Liver (tissue), 8 donors: ENCODE measurements at regions not wholly inside any gene's neighbourhood (a gene's known extent, or its start where the extent isn't known, plus 50 kb on each side); places are given as distances from the start of the nearest gene placed in this dataset.

Source experiments
- DNase-seq: peaks from one replicate; pipeline ENCODE4 v3.0.0-alpha.2; 2017; ENCODE audit warnings: low spot score
- H3K27ac ChIP-seq, 2 donors: one replicate each; pipeline ENCODE4 v1.7.0; 2013; ENCODE audit warnings: inconsistent platforms in 2 of 2, low read length in 2 of 2, control low read depth in 1 of 2, low read depth in 1 of 2, mild to moderate bottlenecking in 1 of 2
- H3K27me3 ChIP-seq, 4 donors: one replicate each; pipeline versions ENCODE4 v1.6.1 to v1.7.0; 2013; ENCODE audit warnings: low read length in 3 of 4, inconsistent platforms in 1 of 4, mild to moderate bottlenecking in 1 of 4, moderate library complexity in 1 of 4; ENCODE audit not compliant: control insufficient read depth in 4 of 4, insufficient read depth in 4 of 4
- H3K36me3 ChIP-seq, 4 donors: one replicate each; pipeline versions ENCODE4 v1.6.1 to v1.7.0; 2013; ENCODE audit warnings: low read length in 3 of 4, mild to moderate bottlenecking in 3 of 4, low read depth in 1 of 4, moderate library complexity in 1 of 4; ENCODE audit not compliant: control insufficient read depth in 4 of 4, insufficient read depth in 3 of 4
- H3K4me1 ChIP-seq, 4 donors: one replicate each; pipeline versions ENCODE4 v1.6.1 to v1.7.0; 2013; ENCODE audit warnings: low read length in 3 of 4, mild to moderate bottlenecking in 3 of 4, moderate library complexity in 1 of 4; ENCODE audit not compliant: control insufficient read depth in 4 of 4, insufficient read depth in 4 of 4
- H3K4me3 ChIP-seq, 3 donors: one replicate each; pipeline versions ENCODE4 v1.6.1 to v1.7.0; 2013; ENCODE audit warnings: low read length in 3 of 3, control low read depth in 1 of 3, low read depth in 1 of 3, mild to moderate bottlenecking in 1 of 3
- H3K9ac ChIP-seq, 2 donors: one replicate each; pipeline ENCODE4 v1.7.0; 2013; ENCODE audit warnings: low read length in 2 of 2, mild to moderate bottlenecking in 2 of 2, moderate library complexity in 2 of 2, control low read depth in 1 of 2, low read depth in 1 of 2
- H3K9me3 ChIP-seq, 4 donors: one replicate each; pipeline versions ENCODE4 v1.6.1 to v1.7.0; 2013; ENCODE audit warnings: low read length in 3 of 4; ENCODE audit not compliant: control insufficient read depth in 4 of 4
- CTCF ChIP-seq: fragments of 150-350 bp; IDR thresholded peaks from 2 replicates; pipeline ENCODE4 v1.5.1; 2017; ENCODE audit warnings: improper control_type of control experiment, low read depth, low read length; ENCODE audit not compliant: missing input control
- EGR1 ChIP-seq, 2 donors: IDR thresholded peaks; 2 replicates each; pipeline ENCODE4 v1.6.1; 2016 to 2018; ENCODE audit warnings: antibody characterized with exemption in 2 of 2, low read depth in 2 of 2
- FOXA1 ChIP-seq: IDR thresholded peaks from 2 replicates; pipeline ENCODE4 v1.6.1; 2016; ENCODE audit warnings: antibody characterized with exemption
- FOXA2 ChIP-seq: IDR thresholded peaks from 2 replicates; pipeline ENCODE4 v1.6.1; 2016; ENCODE audit warnings: antibody characterized with exemption
- GABPA ChIP-seq, 2 donors: IDR thresholded peaks in 1 of 2; conservative IDR thresholded peaks in 1 of 2; 2 replicates each; pipeline ENCODE4 v1.6.1; 2016; ENCODE audit warnings: antibody characterized with exemption in 2 of 2, mild to moderate bottlenecking in 1 of 2, moderate library complexity in 1 of 2
- HNF4A ChIP-seq, 2 donors: conservative IDR thresholded peaks; 2 replicates each; pipeline ENCODE4 v1.6.1; 2016; ENCODE audit warnings: antibody characterized with exemption in 2 of 2, mild to moderate bottlenecking in 2 of 2
- HNF4G ChIP-seq: IDR thresholded peaks from 2 replicates; pipeline ENCODE4 v1.6.1; 2016; ENCODE audit warnings: antibody characterized with exemption
- JUND ChIP-seq, 2 donors: IDR thresholded peaks; 2 replicates each; pipeline ENCODE4 v1.6.1; 2016; ENCODE audit warnings: antibody characterized with exemption in 2 of 2
- MAX ChIP-seq: IDR thresholded peaks from 2 replicates; pipeline ENCODE4 v1.6.1; 2016; ENCODE audit warnings: antibody characterized with exemption
- NR2F2 ChIP-seq: IDR thresholded peaks from 2 replicates; pipeline ENCODE4 v1.6.1; 2016; ENCODE audit warnings: antibody characterized with exemption
- RAD21 ChIP-seq, 2 donors: IDR thresholded peaks; 2 replicates each; pipeline ENCODE4 v1.6.1; 2016; ENCODE audit warnings: antibody characterized with exemption in 2 of 2, mild to moderate bottlenecking in 2 of 2
- REST ChIP-seq: IDR thresholded peaks from 2 replicates; pipeline ENCODE4 v1.6.1; 2016; ENCODE audit warnings: antibody characterized with exemption, mild to moderate bottlenecking
- RXRA ChIP-seq, 2 donors: IDR thresholded peaks; 2 replicates each; pipeline ENCODE4 v1.6.1; 2017 to 2018; ENCODE audit warnings: antibody characterized with exemption in 2 of 2, mild to moderate bottlenecking in 1 of 2
- SP1 ChIP-seq: IDR thresholded peaks from 2 replicates; pipeline ENCODE4 v1.6.1; 2018; ENCODE audit warnings: antibody characterized with exemption, mild to moderate bottlenecking
- YY1 ChIP-seq: IDR thresholded peaks from 2 replicates; pipeline ENCODE4 v1.6.1; 2016; ENCODE audit warnings: antibody characterized with exemption, mild to moderate bottlenecking
- WGBS: extraction: QIAGEN DNeasy Blood & Tissue Kit; methylation state at CpG from one replicate; pipeline ENCODE4 v1.1.7; 2013; 5-methylcytosine and 5-hydroxymethylcytosine counted together
- TF ChIP-seq, protein P1 (sequence below): IDR thresholded peaks from 2 replicates; pipeline ENCODE4 v1.6.1; 2016; ENCODE audit warnings: antibody characterized with exemption
- TF ChIP-seq, protein P2 (sequence below): IDR thresholded peaks from 2 replicates; pipeline ENCODE4 v1.6.1; 2016; ENCODE audit warnings: antibody characterized with exemption
- donor health status: healthy.
- donor health status: healthy.
- donor health status: healthy.
- donor health status: healthy.
- donor health status: healthy.

DNA sequence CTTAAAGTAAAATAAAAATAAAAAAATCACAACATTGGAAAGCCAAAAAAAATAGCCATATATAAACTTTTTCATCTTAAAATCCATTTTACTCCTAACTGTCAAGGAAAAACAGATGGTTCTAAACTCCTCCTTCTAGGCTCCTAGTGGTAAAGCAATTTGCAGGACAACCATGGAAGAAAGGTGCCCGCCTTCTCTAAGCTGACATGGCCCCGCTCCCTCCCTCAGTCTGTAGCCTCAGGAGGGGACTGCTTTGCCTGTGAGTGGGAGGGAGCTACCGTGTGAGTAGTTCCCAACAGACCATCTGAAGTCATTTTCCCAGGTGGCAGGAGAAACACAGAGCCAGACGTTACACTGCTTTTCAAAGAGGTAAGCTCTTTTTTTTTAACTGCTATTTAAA, 336.2 kb upstream of the FAT1 start (continued):
- no peak for TF ChIP-seq SP1

DNA sequence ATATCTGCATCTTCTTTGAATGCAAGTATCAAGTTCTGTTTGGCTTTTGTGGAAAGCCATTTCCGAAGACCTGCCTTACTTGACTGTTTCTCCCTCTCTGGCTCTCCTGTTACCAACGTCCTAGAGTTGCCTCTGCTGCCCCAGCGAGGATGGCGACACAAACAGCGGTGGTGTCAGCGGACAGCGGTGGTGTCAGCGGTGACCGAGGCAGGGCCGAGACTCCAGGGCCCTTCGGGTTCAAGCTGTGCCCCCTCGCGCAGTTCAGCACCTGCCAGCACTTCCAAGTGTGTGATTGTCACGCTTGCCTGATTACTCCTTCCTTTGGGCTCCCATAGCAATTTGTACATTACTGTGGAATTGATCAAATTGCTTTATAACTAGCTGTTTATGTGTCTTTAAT, 336.9 kb upstream of the FAT1 start:
- no peak overlapping the region for H3K4me3 ChIP-seq
- H3K36me3 ChIP-seq: no peaks in the 10 kb centered on the region
- H3K9me3 ChIP-seq: no peaks in the 10 kb centered on the region
- H3K9ac ChIP-seq: no peak overlapping the region
- 78% methylated on average over 14 of the region's 14 CpGs for WGBS
- DNase-seq: no peak
- TF ChIP-seq HNF4G (no peak), JUND (IDR thresholded peaks at IDR 0.05) (no peak), RXRA (IDR thresholded peaks at IDR 0.05) (no peak), NR2F2 (no peak), YY1 (no peak), GABPA (IDR thresholded peaks at IDR 0.05 in 1 of 2, conservative IDR thresholded peaks at IDR 0.05 in 1 of 2) (no peak), MAX (no peak)
- TF ChIP-seq, protein P1, sequence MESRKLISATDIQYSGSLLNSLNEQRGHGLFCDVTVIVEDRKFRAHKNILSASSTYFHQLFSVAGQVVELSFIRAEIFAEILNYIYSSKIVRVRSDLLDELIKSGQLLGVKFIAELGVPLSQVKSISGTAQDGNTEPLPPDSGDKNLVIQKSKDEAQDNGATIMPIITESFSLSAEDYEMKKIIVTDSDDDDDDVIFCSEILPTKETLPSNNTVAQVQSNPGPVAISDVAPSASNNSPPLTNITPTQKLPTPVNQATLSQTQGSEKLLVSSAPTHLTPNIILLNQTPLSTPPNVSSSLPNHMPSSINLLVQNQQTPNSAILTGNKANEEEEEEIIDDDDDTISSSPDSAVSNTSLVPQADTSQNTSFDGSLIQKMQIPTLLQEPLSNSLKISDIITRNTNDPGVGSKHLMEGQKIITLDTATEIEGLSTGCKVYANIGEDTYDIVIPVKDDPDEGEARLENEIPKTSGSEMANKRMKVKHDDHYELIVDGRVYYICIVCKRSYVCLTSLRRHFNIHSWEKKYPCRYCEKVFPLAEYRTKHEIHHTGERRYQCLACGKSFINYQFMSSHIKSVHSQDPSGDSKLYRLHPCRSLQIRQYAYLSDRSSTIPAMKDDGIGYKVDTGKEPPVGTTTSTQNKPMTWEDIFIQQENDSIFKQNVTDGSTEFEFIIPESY: no peak
- H3K4me1 ChIP-seq: no peaks in the 10 kb centered on the region
- H3K27me3 ChIP-seq: no peaks in the 10 kb centered on the region
- no peak overlapping the region for H3K27ac ChIP-seq

DNA sequence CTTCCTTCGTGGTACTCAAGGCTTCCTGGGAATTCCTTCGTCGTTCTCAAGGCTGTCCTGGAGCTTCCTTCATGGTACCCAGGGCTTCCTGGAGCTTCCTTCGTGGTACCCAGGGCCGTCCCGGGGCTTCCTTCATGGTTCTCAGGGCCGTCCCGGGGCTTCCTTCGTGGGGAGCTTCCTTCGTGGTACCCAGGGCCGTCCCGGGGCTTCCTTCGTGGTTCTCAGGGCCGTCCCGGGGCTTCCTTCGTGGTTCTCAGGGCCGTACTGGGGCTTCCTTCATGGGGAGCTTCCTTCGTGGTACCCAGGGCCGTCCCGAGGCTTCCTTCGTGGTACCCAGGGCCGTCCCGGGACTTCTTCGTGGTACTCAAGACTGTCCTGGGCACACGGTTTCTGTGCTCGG, 339.6 kb upstream of the FAT1 start:
- WGBS: 80% methylated on average over 26 of the region's 26 CpGs

More for the DNA sequence above, 339.6 kb upstream of the FAT1 start:
- Histone ChIP-seq H3K27me3 (no peaks in the 10 kb centered on the region), H3K4me1 (no peaks in the 10 kb centered on the region), H3K9me3 (no peaks in the 10 kb centered on the region), H3K9ac (no peak overlapping the region), H3K27ac (no peak overlapping the region), H3K4me3 (no peak overlapping the region), H3K36me3 (no peaks in the 10 kb centered on the region)
- no peak for DNase-seq
- TF ChIP-seq FOXA1 (no peak), RXRA (IDR thresholded peaks at IDR 0.05) (no peak), NR2F2 (no peak), SP1 (no peak), RAD21 (IDR thresholded peaks at IDR 0.05) (no peak), CTCF (no peak), JUND (IDR thresholded peaks at IDR 0.05) (no peak), REST (no peak), FOXA2 (no peak), HNF4A (conservative IDR thresholded peaks at IDR 0.05) (no peak), MAX (no peak), EGR1 (IDR thresholded peaks at IDR 0.05; ENCODE audit: low read depth in 2 of 2) (no peak), GABPA (IDR thresholded peaks at IDR 0.05 in 1 of 2, conservative IDR thresholded peaks at IDR 0.05 in 1 of 2) (no peak)
- TF ChIP-seq, protein P1: no peak
- TF ChIP-seq, protein P2, sequence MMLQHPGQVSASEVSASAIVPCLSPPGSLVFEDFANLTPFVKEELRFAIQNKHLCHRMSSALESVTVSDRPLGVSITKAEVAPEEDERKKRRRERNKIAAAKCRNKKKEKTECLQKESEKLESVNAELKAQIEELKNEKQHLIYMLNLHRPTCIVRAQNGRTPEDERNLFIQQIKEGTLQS: no peak
